ENCODE measurements at regions not wholly inside any gene's neighbourhood (a gene's known extent, or its start where the extent isn't known, plus 50 kb on each side); places are given as distances from the start of the nearest gene placed in this dataset.
"Not testable (repeated sequence)": the region's sequence is repeated elsewhere in the genome, so short reads cannot be mapped to it uniquely, and the experiment has no call there.

- no peak for DNase-seq (ENCODE audit: extremely low spot score)
- Histone ChIP-seq H3K4me1 (peaks cover 0 to 9% (median 6%) of the 10 kb centered on the region in 4 donors), H3K36me3 (no peaks in the 10 kb centered on the region), H3K27me3 (no peaks in the 10 kb centered on the region), H3K4me3 (no peak overlapping the region), H3K27ac (replicated peaks in 1 of 4) (no peak overlapping the region), H3K9me3 (no peaks in the 10 kb centered on the region)
- intact Hi-C loops (cut with DNase I), result no loop called here
- 76% methylated on average over 3 of the region's 3 CpGs for WGBS
- TF ChIP-seq POLR2A (IDR thresholded peaks at IDR 0.05; ENCODE audit: low read depth) (no peak), POLR2AphosphoS5 (IDR thresholded peaks at IDR 0.05) (no peak), CTCF (IDR thresholded peaks at IDR 0.05) (no peak), EP300 (IDR thresholded peaks at IDR 0.05) (no peak)
Observed at GRCh38 chr12:67784831-67785230, 136.3 kb downstream of the DYRK2 start.

DNA sequence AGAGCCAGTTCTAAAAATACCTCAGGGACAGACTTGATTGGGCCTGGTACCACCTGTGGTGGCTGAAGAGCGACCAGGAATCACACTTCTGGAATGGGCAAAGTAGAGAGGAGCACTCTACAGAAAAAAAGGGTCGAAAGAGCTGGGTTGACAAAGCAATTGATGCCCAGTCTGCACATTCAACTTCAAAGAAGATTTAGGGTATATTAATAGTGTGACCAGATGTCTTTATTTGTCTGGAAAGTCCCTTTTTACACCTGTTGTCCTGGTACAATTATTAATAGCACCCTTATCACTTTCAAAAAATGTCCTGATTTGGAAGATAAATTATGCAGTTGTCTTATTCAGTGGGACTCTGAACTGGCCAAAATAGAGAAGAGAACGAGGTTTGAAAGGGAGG, 137.5 kb downstream of the DYRK2 start:
- intact Hi-C loops (cut with DNase I), result no loop called here
- H3K27ac ChIP-seq (replicated peaks in 1 of 4), result no peak overlapping the region
- TF ChIP-seq CTCF (IDR thresholded peaks at IDR 0.05) (no peak), EP300 (IDR thresholded peaks at IDR 0.05) (no peak)
- no peaks in the 10 kb centered on the region for H3K27me3 ChIP-seq
- H3K4me3 ChIP-seq, result no peak overlapping the region
- H3K36me3 ChIP-seq, result no peaks in the 10 kb centered on the region
- DNase-seq (ENCODE audit: extremely low spot score), result no peak
- H3K9me3 ChIP-seq, result no peaks in the 10 kb centered on the region
- WGBS, result 82% methylated on average over 3 of the region's 3 CpGs
- peaks cover 0 to 9% (median 6%) of the 10 kb centered on the region in 4 donors for H3K4me1 ChIP-seq

DNA sequence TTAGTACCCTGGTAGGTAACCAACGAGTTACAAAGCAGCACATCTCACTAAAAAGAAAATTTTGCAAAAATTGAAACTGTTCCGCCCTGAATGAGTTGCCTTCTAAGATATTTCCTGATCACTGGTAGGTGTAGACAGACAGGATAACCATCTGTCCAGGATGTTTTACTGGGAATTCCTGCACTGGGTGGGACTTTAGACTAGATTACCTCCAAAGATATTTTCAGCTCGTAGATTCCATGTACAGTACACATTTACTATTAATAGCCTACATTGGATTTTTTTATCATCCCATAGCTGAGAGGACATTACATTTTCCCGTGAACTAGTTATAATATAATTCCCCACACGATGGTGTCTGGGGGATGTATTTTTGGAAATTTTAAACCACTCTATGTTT, 139.6 kb downstream of the DYRK2 start:
- WGBS, result 55% methylated on average over 5 of the region's 5 CpGs
- H3K9me3 ChIP-seq, result no peaks in the 10 kb centered on the region
- DNase-seq (ENCODE audit: extremely low spot score), result no peak
- intact Hi-C loops (cut with DNase I), result no loop called here
- TF ChIP-seq POLR2AphosphoS5 (IDR thresholded peaks at IDR 0.05) (no peak), CTCF (IDR thresholded peaks at IDR 0.05) (no peak), POLR2A (IDR thresholded peaks at IDR 0.05; ENCODE audit: low read depth) (no peak), EP300 (IDR thresholded peaks at IDR 0.05) (no peak)
- H3K4me1 ChIP-seq, result peaks cover 0 to 9% (median 6%) of the 10 kb centered on the region in 4 donors
- no peak overlapping the region for H3K27ac ChIP-seq (replicated peaks in 1 of 4)
- H3K4me3 ChIP-seq, result no peak overlapping the region
- no peaks in the 10 kb centered on the region for H3K36me3 ChIP-seq
- no peaks in the 10 kb centered on the region for H3K27me3 ChIP-seq

DNA sequence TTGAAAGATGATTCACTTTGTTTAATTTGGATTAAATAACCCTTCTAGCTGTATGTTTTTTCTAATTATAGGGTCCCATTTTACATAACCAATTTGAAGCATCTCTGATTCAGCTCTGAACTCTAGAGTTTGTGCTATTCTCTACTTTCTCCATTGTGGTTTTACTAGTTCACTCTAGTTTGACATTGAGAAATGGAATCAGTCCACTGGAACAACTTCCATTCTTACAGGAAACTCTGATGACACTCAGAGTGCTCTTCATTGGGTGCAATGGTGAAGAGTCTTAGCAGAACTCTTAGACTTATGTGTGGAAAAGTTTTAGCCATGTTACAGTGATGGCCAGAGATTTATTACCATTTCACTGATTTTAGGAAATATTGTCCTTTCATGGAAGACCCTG, 140.7 kb downstream of the DYRK2 start:
- Histone ChIP-seq H3K9me3 (no peaks in the 10 kb centered on the region), H3K4me1 (peaks cover 0 to 9% (median 6%) of the 10 kb centered on the region in 4 donors), H3K36me3 (no peaks in the 10 kb centered on the region), H3K4me3 (no peak overlapping the region), H3K27ac (replicated peaks in 1 of 4) (no peak overlapping the region), H3K27me3 (no peaks in the 10 kb centered on the region)
- no peak for DNase-seq (ENCODE audit: extremely low spot score)
- intact Hi-C loops (cut with DNase I), result no loop called here
- TF ChIP-seq POLR2AphosphoS5 (IDR thresholded peaks at IDR 0.05) (no peak), EP300 (IDR thresholded peaks at IDR 0.05) (no peak), POLR2A (IDR thresholded peaks at IDR 0.05; ENCODE audit: low read depth) (no peak), CTCF (IDR thresholded peaks at IDR 0.05) (no peak)

GRCh38 chr12:67790660-67791059, 142.1 kb downstream of the DYRK2 start:
- intact Hi-C loops (cut with DNase I), result no loop called here
- 93% methylated on average over 2 of the region's 2 CpGs for WGBS
- no peak for DNase-seq (ENCODE audit: extremely low spot score)
- Histone ChIP-seq H3K27ac (replicated peaks in 1 of 4) (no peak overlapping the region), H3K4me3 (no peak overlapping the region), H3K36me3 (no peaks in the 10 kb centered on the region), H3K27me3 (no peaks in the 10 kb centered on the region), H3K4me1 (peaks cover 0 to 9% (median 6%) of the 10 kb centered on the region in 4 donors), H3K9me3 (no peaks in the 10 kb centered on the region)
- TF ChIP-seq POLR2AphosphoS5 (IDR thresholded peaks at IDR 0.05) (no peak), CTCF (IDR thresholded peaks at IDR 0.05) (no peak), POLR2A (IDR thresholded peaks at IDR 0.05; ENCODE audit: low read depth) (no peak), EP300 (IDR thresholded peaks at IDR 0.05) (no peak)

GRCh38 chr12:67791362-67791761, 142.8 kb downstream of the DYRK2 start:
- intact Hi-C loops (cut with DNase I); H3K27me3 ChIP-seq: not testable (repeated sequence)

More at GRCh38 chr12:67791362-67791761, 142.8 kb downstream of the DYRK2 start:
- not testable (repeated sequence) for H3K4me3 ChIP-seq; H3K9me3 ChIP-seq; DNase-seq (ENCODE audit: extremely low spot score); H3K27ac ChIP-seq (replicated peaks in 1 of 4); H3K36me3 ChIP-seq
- WGBS, result 100% methylated on average over 3 of the region's 3 CpGs
- peaks cover under 1 to 11% (median 8%) of the 10 kb centered on the region in 4 donors for H3K4me1 ChIP-seq

All from esophagus muscularis mucosa (tissue), 4 donors.